ENCODE measurements at regions not wholly inside any gene's neighbourhood (a gene's known extent, or its start where the extent isn't known, plus 50 kb on each side); places are given as distances from the start of the nearest gene placed in this dataset.

DNA sequence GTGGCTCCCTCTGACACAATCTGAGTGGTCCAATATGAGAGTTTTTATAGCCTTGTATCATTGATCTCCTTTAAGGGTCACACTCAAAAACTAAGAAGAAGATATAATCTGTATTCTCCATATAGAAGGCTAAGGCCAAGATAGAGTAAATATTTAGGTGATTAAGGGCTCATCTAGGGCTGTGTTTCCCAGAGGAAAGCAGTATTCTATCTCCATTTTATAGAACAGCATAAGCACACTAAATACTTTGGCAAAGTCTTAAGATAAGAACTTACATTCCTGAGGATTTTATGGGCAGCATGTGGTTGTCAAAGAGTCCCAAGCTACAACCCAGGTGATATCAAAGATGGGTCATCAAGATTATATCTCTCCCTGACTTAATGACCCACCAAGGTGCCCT lies 377.6 kb downstream of the KIF16B start:
- DNase-seq (ENCODE audit: insufficient read length, low spot score) (no peak), FAIRE-seq (no peak)
- TF ChIP-seq, protein P1, sequence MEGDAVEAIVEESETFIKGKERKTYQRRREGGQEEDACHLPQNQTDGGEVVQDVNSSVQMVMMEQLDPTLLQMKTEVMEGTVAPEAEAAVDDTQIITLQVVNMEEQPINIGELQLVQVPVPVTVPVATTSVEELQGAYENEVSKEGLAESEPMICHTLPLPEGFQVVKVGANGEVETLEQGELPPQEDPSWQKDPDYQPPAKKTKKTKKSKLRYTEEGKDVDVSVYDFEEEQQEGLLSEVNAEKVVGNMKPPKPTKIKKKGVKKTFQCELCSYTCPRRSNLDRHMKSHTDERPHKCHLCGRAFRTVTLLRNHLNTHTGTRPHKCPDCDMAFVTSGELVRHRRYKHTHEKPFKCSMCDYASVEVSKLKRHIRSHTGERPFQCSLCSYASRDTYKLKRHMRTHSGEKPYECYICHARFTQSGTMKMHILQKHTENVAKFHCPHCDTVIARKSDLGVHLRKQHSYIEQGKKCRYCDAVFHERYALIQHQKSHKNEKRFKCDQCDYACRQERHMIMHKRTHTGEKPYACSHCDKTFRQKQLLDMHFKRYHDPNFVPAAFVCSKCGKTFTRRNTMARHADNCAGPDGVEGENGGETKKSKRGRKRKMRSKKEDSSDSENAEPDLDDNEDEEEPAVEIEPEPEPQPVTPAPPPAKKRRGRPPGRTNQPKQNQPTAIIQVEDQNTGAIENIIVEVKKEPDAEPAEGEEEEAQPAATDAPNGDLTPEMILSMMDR (IDR thresholded peaks at IDR 0.05; ENCODE audit: insufficient read depth, missing control alignments) = no peak

DNA sequence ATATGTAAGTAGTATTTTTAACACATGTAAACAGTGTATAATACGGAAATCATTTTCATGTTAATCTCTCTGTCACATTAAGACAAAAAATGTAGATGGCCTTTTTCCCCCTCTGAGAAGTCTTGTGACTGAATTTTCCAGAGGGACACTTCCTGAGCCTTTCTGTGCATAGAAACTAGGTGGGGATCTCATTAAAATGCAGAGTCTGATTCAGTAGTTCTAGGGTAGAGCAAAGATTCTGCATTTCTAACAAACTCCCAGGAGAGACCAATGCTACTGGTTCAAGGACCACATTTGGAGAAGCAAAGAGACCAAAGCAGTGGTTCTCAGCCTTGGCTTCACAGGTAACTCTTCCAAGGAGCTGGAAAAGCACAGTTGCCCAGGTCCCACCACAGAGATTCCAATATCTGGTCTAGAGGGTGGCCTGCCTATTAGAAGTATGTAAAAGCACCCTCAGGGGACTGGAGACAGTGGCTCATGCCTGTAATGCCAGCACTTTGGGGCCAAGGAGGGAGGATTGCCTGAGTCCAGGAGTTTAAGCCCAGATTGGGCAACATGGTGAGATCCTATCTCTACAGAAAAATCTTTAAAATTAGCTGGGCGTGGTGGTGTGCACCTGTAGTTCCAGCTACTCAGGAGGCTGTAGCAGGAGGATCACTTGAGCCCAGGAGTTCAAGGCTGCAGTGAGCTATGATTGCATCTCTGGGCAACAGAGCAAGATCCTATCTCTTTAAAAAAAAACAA lies 378.5 kb downstream of the KIF16B start:
- FAIRE-seq = no peak
- TF ChIP-seq, protein P1 (IDR thresholded peaks at IDR 0.05; ENCODE audit: insufficient read depth, missing control alignments) = no peak
- no peak for DNase-seq (ENCODE audit: insufficient read length, low spot score)

DNA sequence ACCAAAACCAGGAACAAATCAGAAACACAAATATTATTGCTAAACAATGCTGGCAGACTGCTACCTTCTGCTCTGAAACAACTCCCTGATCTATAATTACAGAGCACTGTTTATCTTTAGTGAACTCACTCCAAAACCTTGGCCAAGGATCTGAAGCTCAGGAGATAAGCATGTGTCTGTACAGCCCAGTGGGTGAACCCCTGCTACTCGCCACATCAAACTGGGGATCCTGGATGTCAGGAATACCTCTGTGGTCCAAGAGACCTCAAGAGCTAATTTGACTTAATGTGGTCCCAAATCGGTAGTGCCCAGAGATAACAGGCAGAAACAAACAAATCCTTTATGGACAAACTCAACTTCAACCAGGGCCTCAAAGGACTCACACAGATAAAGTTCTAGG lies 381.8 kb downstream of the KIF16B start:
- TF ChIP-seq, protein P1 (IDR thresholded peaks at IDR 0.05; ENCODE audit: insufficient read depth, missing control alignments) = no peak
- DNase-seq (ENCODE audit: insufficient read length, low spot score) (no peak), FAIRE-seq (no peak)

DNA sequence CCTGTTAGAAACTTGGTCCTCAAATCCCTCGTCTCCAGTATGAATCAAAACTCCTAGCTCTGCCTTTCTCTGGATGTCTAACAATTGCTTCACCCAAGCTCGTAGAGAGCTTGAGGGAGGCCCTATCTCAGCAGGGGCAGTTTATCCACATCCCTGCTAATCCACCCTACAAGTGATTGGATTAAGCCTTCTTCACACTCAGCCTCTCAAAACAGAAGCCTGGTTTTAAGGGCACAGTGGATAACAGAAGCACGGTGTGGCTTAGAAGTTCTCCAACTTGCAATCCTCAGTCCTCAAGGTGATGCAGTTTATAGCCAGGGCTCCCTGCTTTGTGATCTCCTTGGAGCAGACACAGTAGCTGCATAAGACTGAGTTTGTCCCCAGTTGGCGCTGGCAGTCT lies 383.9 kb downstream of the KIF16B start:
- DNase-seq (ENCODE audit: insufficient read length, low spot score) = no peak

DNA sequence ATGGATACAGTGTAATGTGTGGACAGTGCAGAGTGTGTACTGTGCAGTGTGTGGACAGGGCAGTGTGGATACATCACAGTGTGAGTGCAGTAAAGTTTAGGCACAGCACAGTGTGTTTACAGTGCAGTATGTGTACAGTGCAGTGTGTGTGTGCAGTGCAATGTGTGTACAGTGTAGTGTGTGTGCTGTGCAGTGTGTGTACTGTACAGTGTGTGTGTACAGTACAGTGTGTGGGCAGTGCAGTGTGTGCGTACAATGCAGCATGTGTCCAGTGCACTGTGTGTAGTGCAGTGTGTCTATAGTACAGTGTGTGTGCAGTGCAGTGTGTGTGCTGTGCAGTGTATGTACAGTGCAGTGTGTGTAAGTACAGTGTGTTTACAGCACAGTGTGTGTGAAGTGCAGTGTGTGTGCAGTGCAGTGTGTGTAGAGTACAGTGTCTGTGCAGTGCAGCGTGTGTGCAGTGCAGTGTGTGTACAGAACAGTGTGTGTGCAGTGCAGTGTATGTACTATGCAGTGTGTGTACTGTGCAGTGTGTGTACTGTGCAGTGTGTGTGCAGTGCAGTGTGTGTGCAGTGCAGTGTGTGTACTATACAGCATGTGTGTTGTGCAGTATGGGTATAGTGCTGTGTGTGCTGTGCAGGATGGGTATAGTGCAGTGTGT lies 385.2 kb downstream of the KIF16B start:
- TF ChIP-seq, protein P1 (IDR thresholded peaks at IDR 0.05; ENCODE audit: insufficient read depth, missing control alignments) = no peak
- FAIRE-seq = no peak
- DNase-seq (ENCODE audit: insufficient read length, low spot score) = no peak

More for the DNA sequence above, 383.9 kb downstream of the KIF16B start:
- FAIRE-seq = no peak
- TF ChIP-seq, protein P1 (IDR thresholded peaks at IDR 0.05; ENCODE audit: insufficient read depth, missing control alignments) = no peak

DNA sequence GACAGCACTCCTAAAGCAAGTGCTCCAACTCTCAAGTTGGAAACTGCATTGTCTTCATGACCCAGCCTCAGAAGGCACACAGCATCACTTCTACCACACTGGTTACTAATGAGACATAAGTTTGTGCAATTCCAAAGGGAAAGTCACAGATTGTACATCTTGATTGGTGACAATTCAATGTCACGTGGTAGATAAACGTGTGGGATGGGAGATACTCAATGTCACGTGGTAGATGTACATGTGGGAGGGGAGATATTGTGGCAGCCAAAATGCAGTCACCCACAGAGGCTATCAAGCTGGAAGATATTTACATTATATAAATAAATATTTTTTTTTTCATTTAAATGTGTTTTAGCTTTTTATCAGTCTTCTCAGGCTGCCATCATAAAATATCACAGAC lies 393.3 kb downstream of the KIF16B start:
- TF ChIP-seq, protein P1 (IDR thresholded peaks at IDR 0.05; ENCODE audit: insufficient read depth, missing control alignments) = no peak
- no peak for DNase-seq (ENCODE audit: insufficient read length, low spot score)
- FAIRE-seq = no peak

DNA sequence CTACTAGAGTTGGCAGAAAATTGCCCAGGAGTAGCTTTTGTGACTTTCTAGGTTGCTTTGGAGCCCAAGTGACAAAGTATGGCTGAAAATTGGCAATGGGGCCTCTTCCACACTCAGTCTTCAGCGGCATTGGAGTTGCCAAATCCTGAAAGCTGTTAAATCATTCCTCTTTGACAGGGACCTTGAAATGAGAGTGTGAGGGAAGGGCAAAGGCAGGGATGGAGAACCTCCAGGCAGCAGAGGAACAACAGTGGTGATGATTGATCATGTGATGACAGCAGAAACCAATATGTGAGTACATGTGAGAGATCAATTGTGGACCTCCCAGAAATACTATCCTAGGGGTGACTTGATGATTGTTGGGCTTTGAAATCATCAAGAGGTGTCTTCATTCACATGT lies 393.9 kb downstream of the KIF16B start:
- no peak for DNase-seq (ENCODE audit: insufficient read length, low spot score)

More for the DNA sequence above, 393.9 kb downstream of the KIF16B start:
- no peak for FAIRE-seq
- TF ChIP-seq, protein P1 (IDR thresholded peaks at IDR 0.05; ENCODE audit: insufficient read depth, missing control alignments) = no peak

All from D721Med (cell line).